ENCODE measurements at regions not wholly inside any gene's neighbourhood (a gene's known extent, or its start where the extent isn't known, plus 50 kb on each side); places are given as distances from the start of the nearest gene placed in this dataset.

- TF ChIP-seq EZH2 (optimal IDR thresholded peaks at IDR 0.05; ENCODE audit: low read depth, low read length) (no peak), CTCF (IDR thresholded peaks at IDR 0.05; ENCODE audit: low read length) (no peak)
Observed at GRCh38 chr1:36697836-36698605, 215.3 kb upstream of the CSF3R start.
